Trophoblast cell (in vitro differentiated cells and primary cell): ENCODE measurements at regions not wholly inside any gene's neighbourhood (a gene's known extent, or its start where the extent isn't known, plus 50 kb on each side); places are given as distances from the start of the nearest gene placed in this dataset.
"Not testable (repeated sequence)": the region's sequence is repeated elsewhere in the genome, so short reads cannot be mapped to it uniquely, and the experiment has no call there.

Experiments
- DNase-seq, 2 donors: peaks; one replicate each; pipeline ENCODE4 v3.0.0-alpha.2; 2016
- H2AFZ ChIP-seq: 2 replicates; pipeline ENCODE4 v1.6.1; 2013; ENCODE audit warnings: low read length, moderate library complexity, mild to moderate bottlenecking; ENCODE audit not compliant: insufficient read depth, poor library complexity
- H2AK5ac ChIP-seq: 2 replicates; pipeline ENCODE4 v1.6.1; 2013; ENCODE audit warnings: mild to moderate bottlenecking, low read length
- H2BK120ac ChIP-seq: 2 replicates; pipeline ENCODE4 v1.6.1; 2013; ENCODE audit warnings: low read length, mild to moderate bottlenecking, moderate library complexity; ENCODE audit not compliant: insufficient read depth, poor library complexity
- H2BK12ac ChIP-seq: 2 replicates; pipeline ENCODE4 v1.6.1; 2013; ENCODE audit warnings: mild to moderate bottlenecking, low read length, moderate library complexity
- H2BK5ac ChIP-seq: 2 replicates; pipeline ENCODE4 v1.6.1; 2013; ENCODE audit warnings: low read length, low read depth, moderate library complexity, mild to moderate bottlenecking; ENCODE audit not compliant: poor library complexity
- H3K14ac ChIP-seq: 2 replicates; pipeline ENCODE4 v1.6.1; 2013; ENCODE audit warnings: mild to moderate bottlenecking, low read length
- H3K18ac ChIP-seq: 2 replicates; pipeline ENCODE4 v1.6.1; 2013; ENCODE audit warnings: mild to moderate bottlenecking, low read length
- H3K23ac ChIP-seq: 2 replicates; pipeline ENCODE4 v1.6.1; 2013; ENCODE audit warnings: low read length
- H3K27ac ChIP-seq: 2 replicates; pipeline ENCODE4 v1.5.1; 2013; ENCODE audit warnings: low read depth, mild to moderate bottlenecking, inconsistent platforms, low read length, moderate library complexity
- H3K27me3 ChIP-seq: 2 replicates; pipeline ENCODE4 v1.6.1; 2013; ENCODE audit warnings: inconsistent platforms, mild to moderate bottlenecking, low read length, moderate library complexity; ENCODE audit not compliant: insufficient read depth
- H3K36me3 ChIP-seq, 2 experiments: 1 replicate in 1 of 2; 2 replicates in 1 of 2; pipeline ENCODE4 v1.6.1; 2013; ENCODE audit warnings: low read length in 2 of 2, mild to moderate bottlenecking in 2 of 2, moderate library complexity in 1 of 2; ENCODE audit not compliant: insufficient read depth in 2 of 2, control insufficient read depth in 1 of 2
- H3K4ac ChIP-seq: 2 replicates; pipeline ENCODE4 v1.6.1; 2013; ENCODE audit warnings: low read depth, mild to moderate bottlenecking, low read length, moderate library complexity
- H3K4me1 ChIP-seq, 2 experiments: 1 replicate in 1 of 2; 2 replicates in 1 of 2; pipeline ENCODE4 v1.6.1; 2013; ENCODE audit warnings: low read length in 2 of 2, mild to moderate bottlenecking in 2 of 2, moderate library complexity in 1 of 2; ENCODE audit not compliant: insufficient read depth in 2 of 2, control insufficient read depth in 1 of 2
- H3K4me2 ChIP-seq: 2 replicates; pipeline ENCODE4 v1.6.1; 2013; ENCODE audit warnings: inconsistent platforms, mild to moderate bottlenecking, low read length, moderate library complexity
- H3K4me3 ChIP-seq: 2 replicates; pipeline ENCODE4 v1.5.1; 2013; ENCODE audit warnings: mild to moderate bottlenecking, low read depth, low read length, inconsistent platforms
- H3K79me1 ChIP-seq: one replicate; pipeline ENCODE4 v1.6.1; 2013; ENCODE audit warnings: low read length
- H3K79me2 ChIP-seq: 2 replicates; pipeline ENCODE4 v1.6.1; 2013; ENCODE audit warnings: low read length, mild to moderate bottlenecking; ENCODE audit not compliant: control insufficient read depth, insufficient read depth, poor library complexity
- H3K9ac ChIP-seq: 2 replicates; pipeline ENCODE4 v1.6.1; 2013; ENCODE audit warnings: mild to moderate bottlenecking, low read length
- H3K9me3 ChIP-seq: 2 replicates; pipeline ENCODE4 v1.6.1; 2013; ENCODE audit warnings: low read depth, mild to moderate bottlenecking, control low read depth, inconsistent platforms, low read length; ENCODE audit not compliant: insufficient read depth
- H4K12ac ChIP-seq: 2 replicates; pipeline ENCODE4 v1.6.1; 2013; ENCODE audit warnings: low read depth, mild to moderate bottlenecking, low read length, moderate library complexity
- H4K8ac ChIP-seq: 2 replicates; pipeline ENCODE4 v1.6.1; 2013; ENCODE audit warnings: low read depth, mild to moderate bottlenecking, low read length, moderate library complexity
- H4K91ac ChIP-seq: one replicate; pipeline ENCODE4 v1.6.1; 2013; ENCODE audit warnings: low read depth, mild to moderate bottlenecking, low read length, moderate library complexity
- WGBS: extraction: QIAGEN DNeasy Blood & Tissue Kit; methylation state at CpG from one replicate; pipeline ENCODE4 v1.1.7; 2013; ENCODE audit warnings: missing lambda C conversion rate; ENCODE audit not compliant: insufficient read length, insufficient coverage; ENCODE audit errors: extremely low coverage; 5-methylcytosine and 5-hydroxymethylcytosine counted together

DNA sequence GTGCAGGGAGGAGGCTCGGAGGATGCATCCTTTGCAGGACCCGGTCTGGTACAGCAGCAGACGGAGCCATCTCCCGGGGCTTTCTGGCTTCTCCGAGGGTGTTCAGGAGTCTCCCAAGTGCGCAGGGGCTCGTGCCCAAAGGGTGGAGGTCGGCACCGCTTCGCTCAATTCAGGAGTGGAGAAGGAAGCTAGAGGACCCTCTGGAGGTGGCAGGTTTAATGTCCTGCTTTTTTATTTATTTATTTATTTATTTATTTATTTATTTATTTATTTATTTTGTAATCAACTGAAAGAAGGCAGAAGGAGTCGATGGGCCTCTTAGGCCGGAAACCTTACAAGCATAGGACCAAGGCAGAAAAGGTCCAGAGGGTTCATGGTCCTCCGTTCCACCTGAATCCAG is 286.4 kb upstream of the AGTR2 start:
- not testable (repeated sequence) for H3K4me3 ChIP-seq
- no CpG with 5 or more reads among the region's 13 CpGs for WGBS

DNA sequence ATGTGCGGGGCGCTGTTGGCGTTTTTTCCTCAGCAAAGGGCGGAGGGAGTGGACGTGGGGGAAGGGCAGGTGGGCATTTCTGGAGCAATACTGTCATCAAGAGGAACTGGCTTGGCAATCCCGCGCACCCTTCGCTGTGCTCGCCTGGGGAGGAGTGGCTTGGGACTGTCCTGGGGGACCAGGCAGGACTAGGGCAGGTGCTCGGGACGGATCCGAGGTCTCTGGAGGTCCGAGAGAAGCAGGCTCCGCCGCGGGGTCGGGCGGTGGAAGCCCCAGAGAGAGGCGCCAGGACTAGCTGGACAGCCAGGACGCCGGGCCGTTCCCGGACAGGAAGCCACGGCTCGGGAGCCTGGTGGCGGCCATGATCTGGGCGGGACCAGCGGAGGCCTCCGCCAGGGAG is 282.5 kb upstream of the AGTR2 start:
- not testable (repeated sequence) for H4K12ac ChIP-seq, H3K27me3 ChIP-seq, H3K79me1 ChIP-seq, H2BK5ac ChIP-seq, H3K23ac ChIP-seq, H3K9me3 ChIP-seq, H3K4me2 ChIP-seq, H4K8ac ChIP-seq, H3K18ac ChIP-seq, H2BK120ac ChIP-seq, H4K91ac ChIP-seq, H3K4me3 ChIP-seq, H3K27ac ChIP-seq, H3K9ac ChIP-seq, H2BK12ac ChIP-seq, H3K14ac ChIP-seq, H3K36me3 ChIP-seq, H3K4me1 ChIP-seq, H3K79me2 ChIP-seq, H3K4ac ChIP-seq, H2AK5ac ChIP-seq, H2AFZ ChIP-seq
- peak in 1 of 2 donors; percentile 57 for DNase-seq
- no CpG with 5 or more reads among the region's 29 CpGs for WGBS

More for the DNA sequence above, 286.4 kb upstream of the AGTR2 start:
- not testable (repeated sequence) for H2AK5ac ChIP-seq, DNase-seq, H3K4ac ChIP-seq, H3K9ac ChIP-seq, H2BK120ac ChIP-seq, H2BK5ac ChIP-seq, H4K91ac ChIP-seq, H3K14ac ChIP-seq, H3K27ac ChIP-seq, H3K36me3 ChIP-seq, H4K8ac ChIP-seq, H3K27me3 ChIP-seq, H4K12ac ChIP-seq, H3K79me1 ChIP-seq, H3K18ac ChIP-seq, H3K23ac ChIP-seq, H3K4me2 ChIP-seq, H2AFZ ChIP-seq, H3K9me3 ChIP-seq, H3K4me1 ChIP-seq, H2BK12ac ChIP-seq, H3K79me2 ChIP-seq

DNA sequence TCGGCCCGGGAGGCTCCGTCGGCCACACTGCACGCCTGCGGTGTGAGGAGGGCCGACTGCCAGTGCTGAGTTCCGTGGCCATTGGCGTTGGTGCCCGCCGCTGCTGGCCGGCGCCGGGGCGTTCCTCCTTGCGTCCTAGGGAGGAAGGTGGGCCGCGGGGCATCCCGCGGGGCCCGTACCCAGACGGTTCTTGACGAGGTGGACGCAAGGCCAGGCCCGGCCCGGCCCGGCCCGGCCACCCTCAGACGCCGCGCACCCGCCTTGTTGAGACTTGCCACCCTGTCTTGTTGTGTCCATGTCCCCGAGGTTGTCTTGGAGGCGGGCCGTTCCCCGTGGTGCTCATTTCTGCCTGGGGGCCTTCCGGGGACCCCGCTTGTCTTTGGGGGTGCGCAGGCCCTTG is 282.0 kb upstream of the AGTR2 start:
- DNase-seq, H3K14ac ChIP-seq, H3K27ac ChIP-seq, H2AFZ ChIP-seq, H4K12ac ChIP-seq, H3K18ac ChIP-seq, H3K9me3 ChIP-seq, H3K4me2 ChIP-seq, H4K8ac ChIP-seq, H3K9ac ChIP-seq, H2BK12ac ChIP-seq, H3K4me3 ChIP-seq, H3K4ac ChIP-seq, H2BK120ac ChIP-seq, H3K23ac ChIP-seq, H3K79me2 ChIP-seq, H4K91ac ChIP-seq, H3K4me1 ChIP-seq, H3K27me3 ChIP-seq, H2BK5ac ChIP-seq, H3K36me3 ChIP-seq, H3K79me1 ChIP-seq, H2AK5ac ChIP-seq: not testable (repeated sequence)
- WGBS: no CpG with 5 or more reads among the region's 39 CpGs

DNA sequence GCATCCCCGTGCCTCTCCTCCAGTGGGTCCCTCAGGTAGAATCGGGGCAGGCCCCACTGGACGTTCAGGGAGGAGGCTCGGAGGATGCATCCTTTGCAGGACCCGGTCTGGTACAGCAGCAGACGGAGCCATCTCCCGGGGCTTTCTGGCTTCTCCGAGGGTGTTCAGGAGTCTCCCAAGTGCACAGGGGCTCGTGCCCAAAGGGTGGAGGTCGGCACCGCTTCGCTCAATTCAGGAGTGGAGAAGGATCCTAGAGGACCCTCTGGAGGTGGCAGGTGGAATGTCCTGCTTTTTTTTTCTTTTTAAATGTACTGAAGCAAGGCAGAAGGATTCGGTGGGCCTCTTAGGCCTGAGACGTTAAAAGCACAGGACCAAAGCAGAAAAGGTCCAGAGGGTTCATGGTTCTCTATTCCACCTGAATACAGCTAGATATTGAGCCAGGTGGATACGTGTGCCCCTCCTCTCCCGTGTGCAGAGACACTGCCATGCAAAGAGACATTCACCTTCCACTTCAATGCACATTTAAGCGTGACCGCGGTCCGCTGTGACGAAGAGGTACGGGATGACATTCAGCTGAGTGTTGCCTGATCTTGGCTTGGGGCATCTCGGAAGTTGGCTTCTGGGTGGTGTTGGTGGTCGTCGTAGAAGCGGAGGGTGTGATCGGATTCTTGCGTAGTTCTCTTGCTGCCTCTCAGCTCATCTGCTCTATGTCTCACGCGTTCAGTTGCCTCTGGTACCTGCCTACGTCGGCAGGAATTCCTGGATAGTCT is 281.2 kb upstream of the AGTR2 start:
- no peak overlapping the region for H4K91ac ChIP-seq

More for the DNA sequence above, 281.2 kb upstream of the AGTR2 start:
- Histone ChIP-seq H3K4ac (no peak overlapping the region), H3K18ac (no peak overlapping the region), H3K23ac (no peak overlapping the region), H2BK5ac (no peak overlapping the region), H2AK5ac (no peak overlapping the region), H3K4me1 (peaks cover 0 to 4% of the 10 kb centered on the region in 2 experiments), H2BK120ac (no peak overlapping the region), H3K27me3 (no peaks in the 10 kb centered on the region), H3K27ac (no peak overlapping the region), H3K79me1 (no peaks in the 10 kb centered on the region), H3K4me3 (peak overlapping the region; percentile 1), H4K12ac (no peak overlapping the region), H3K4me2 (no peak overlapping the region), H3K14ac (no peak overlapping the region), H4K8ac (no peak overlapping the region), H2BK12ac (no peak overlapping the region), H3K79me2 (no peaks in the 10 kb centered on the region), H3K9me3 (no peaks in the 10 kb centered on the region), H3K36me3 (peaks cover 4 to 6% of the 10 kb centered on the region in 2 experiments), H3K9ac (no peak overlapping the region), H2AFZ (no peak overlapping the region)
- no CpG with 5 or more reads among the region's 32 CpGs for WGBS
- no peak for DNase-seq
